B cell (primary cell): ENCODE measurements at regions not wholly inside any gene's neighbourhood (a gene's known extent, or its start where the extent isn't known, plus 50 kb on each side); places are given as distances from the start of the nearest gene placed in this dataset.
"Not testable (repeated sequence)": the region's sequence is repeated elsewhere in the genome, so short reads cannot be mapped to it uniquely, and the experiment has no call there.

Source experiments
- ATAC-seq: fragments of 200-7000 bp; cut with Tn5 transposase; one replicate; pipeline ENCODE4 v1.10.0; 2021; ENCODE audit warnings: low read depth, mild to moderate bottlenecking, moderate number of reproducible peaks, moderate library complexity
- CTCF ChIA-PET: fragments of 350-600 bp; sonication (Branson Sonifier 250); formaldehyde crosslinking; loops from one replicate; lab custom pipeline; 2021; ENCODE audit warnings: antibody characterized with exemption, inconsistent platforms; lab: Charles Lee
- POLR2A ChIA-PET: fragments of 350-600 bp; sonication (Branson Sonifier 250); formaldehyde crosslinking; loops from one replicate; lab custom pipeline; 2021; ENCODE audit warnings: antibody characterized with exemption; lab: Charles Lee
- DNase-seq: peaks from one replicate; pipeline ENCODE4 v3.0.0; 2013
- H2AFZ ChIP-seq: 2 replicates; pipeline ENCODE4 v1.6.1; 2012; ENCODE audit warnings: mild to moderate bottlenecking, low read depth, low read length; ENCODE audit not compliant: insufficient read depth, poor library complexity, severe bottlenecking
- H3K27ac ChIP-seq, 2 donors: 1 replicate in 1 of 2; 2 replicates in 1 of 2; pipeline ENCODE4 v1.5.1; 2012 to 2013; ENCODE audit warnings: low read length in 2 of 2, mild to moderate bottlenecking in 2 of 2, moderate library complexity in 1 of 2
- H3K27me3 ChIP-seq, 4 experiments: fragments of 200-600 bp in 1 of 4; sonication (generic) in 1 of 4; replicated peaks in 1 of 4; 1 replicate in 2 of 4; 2 replicates in 2 of 4; pipeline versions ENCODE4 v1.6.1 to v1.7.0; 2013 to 2016; ENCODE audit warnings: low read length in 3 of 4, mild to moderate bottlenecking in 2 of 4, mixed read lengths in 1 of 4, moderate library complexity in 1 of 4; ENCODE audit not compliant: insufficient read depth in 4 of 4, control insufficient read depth in 3 of 4; ENCODE audit errors: control extremely low read depth in 1 of 4
- H3K36me3 ChIP-seq, 2 experiments: replicated peaks in 1 of 2; 1 replicate in 1 of 2; 2 replicates in 1 of 2; pipeline versions ENCODE4 v1.6.1 to v1.7.1; 2013; ENCODE audit warnings: low read length in 1 of 2; ENCODE audit not compliant: insufficient read depth in 2 of 2, control insufficient read depth in 1 of 2; ENCODE audit errors: control extremely low read depth in 1 of 2, extremely low read depth in 1 of 2
- H3K4me1 ChIP-seq, 2 donors: fragments of 200-600 bp in 1 of 2; sonication (generic) in 1 of 2; 1 replicate in 1 of 2; 2 replicates in 1 of 2; pipeline versions ENCODE4 v1.5.1 to v1.6.1; 2013 to 2017; ENCODE audit warnings: low read length in 2 of 2; ENCODE audit not compliant: control insufficient read depth in 2 of 2, insufficient read depth in 2 of 2
- H3K4me2 ChIP-seq: replicated peaks from 2 replicates; pipeline ENCODE3; 2012; ENCODE audit warnings: mild to moderate bottlenecking, low read depth, low read length; ENCODE audit not compliant: poor library complexity, severe bottlenecking
- H3K4me3 ChIP-seq, 5 experiments: fragments of 200-600 bp in 1 of 5; sonication (generic) in 1 of 5; 1 replicate in 3 of 5; 2 replicates in 2 of 5; pipeline versions ENCODE4 v1.5.1 to v1.7.0; 2011 to 2016; ENCODE audit warnings: low read length in 4 of 5, mild to moderate bottlenecking in 4 of 5, low read depth in 2 of 5, control low read depth in 1 of 5, moderate library complexity in 1 of 5; ENCODE audit not compliant: insufficient read depth in 1 of 5; ENCODE audit errors: control extremely low read depth in 1 of 5, extremely low read depth in 1 of 5
- H3K79me2 ChIP-seq: fragments of 200-600 bp; sonication (generic); one replicate; pipeline ENCODE4 v1.6.0; 2016; ENCODE audit warnings: low read length; ENCODE audit not compliant: control insufficient read depth, insufficient read depth
- H3K9ac ChIP-seq: fragments of 200-600 bp; sonication (generic); 2 replicates; pipeline ENCODE4 v1.6.1; 2017; ENCODE audit warnings: mild to moderate bottlenecking, low read length, moderate library complexity
- H3K9me3 ChIP-seq, 3 donors: one replicate each; pipeline versions ENCODE4 v1.6.1 to v1.7.1; 2013; ENCODE audit warnings: low read length in 2 of 3; ENCODE audit not compliant: control insufficient read depth in 2 of 3, insufficient read depth in 1 of 3; ENCODE audit errors: control extremely low read depth in 1 of 3
- H4K20me1 ChIP-seq: 2 replicates; pipeline ENCODE4 v1.6.0; 2012; ENCODE audit warnings: mild to moderate bottlenecking, low read length; ENCODE audit not compliant: insufficient read depth, control insufficient read depth, poor library complexity, severe bottlenecking
- H3K27ac Mint-ChIP-seq: one replicate; pipeline ENCODE4 v1.8.0; 2021; ENCODE audit warnings: mixed read lengths
- H3K27me3 Mint-ChIP-seq: one replicate; pipeline ENCODE4 v1.8.0; 2021; ENCODE audit warnings: mixed read lengths
- H3K4me1 Mint-ChIP-seq: one replicate; pipeline ENCODE4 v1.8.0; 2021; ENCODE audit warnings: mixed read lengths
- H3K4me3 Mint-ChIP-seq: one replicate; pipeline ENCODE4 v1.8.0; 2021; ENCODE audit warnings: mixed read lengths
- H3K9me3 Mint-ChIP-seq: one replicate; pipeline ENCODE4 v1.8.0; 2022; ENCODE audit warnings: mixed read lengths; ENCODE audit not compliant: insufficient read depth
- EZH2 ChIP-seq: IDR thresholded peaks from 2 replicates; pipeline ENCODE4 v1.6.1; 2012; ENCODE audit warnings: borderline replicate concordance, low read depth, mild to moderate bottlenecking, moderate library complexity, low read length; ENCODE audit not compliant: insufficient read depth, poor library complexity, severe bottlenecking
- WGBS: methylation state at CpG from one replicate; pipeline ENCODE4 v1.1.5; 2013; ENCODE audit warnings: missing lambda C conversion rate; ENCODE audit not compliant: insufficient coverage; 5-methylcytosine and 5-hydroxymethylcytosine counted together
- intact Hi-C: fragments of 100-400 bp; cut with micrococcal nuclease; formaldehyde crosslinking; loops from one replicate; pipeline ENCODE4 v1.10.0; 2022

GRCh38 chr1:4489486-4489885 is 164.9 kb upstream of the AJAP1 start:
- Histone ChIP-seq H2AFZ (no peak overlapping the region), H3K36me3 (no peaks in the 10 kb centered on the region), H3K9me3 (peaks cover 0 to 30% (median 0%) of the 10 kb centered on the region in 3 donors), H3K4me2 (no peak overlapping the region), H3K27ac (no peak overlapping the region), H3K27me3 (peaks cover 0 to 3% (median 0%) of the 10 kb centered on the region in 4 experiments), H4K20me1 (no peaks in the 10 kb centered on the region), H3K4me1 (no peaks in the 10 kb centered on the region), H3K79me2 (no peaks in the 10 kb centered on the region), H3K9ac (no peak overlapping the region), H3K4me3 (no peak overlapping the region)
- POLR2A ChIA-PET: no interaction called here
- Mint-ChIP-seq H3K27ac (no peak overlapping the region), H3K27me3 (peaks cover 16% of the 10 kb centered on the region), H3K4me1 (peaks cover 6% of the 10 kb centered on the region), H3K9me3 (peaks cover 2% of the 10 kb centered on the region), H3K4me3 (no peak overlapping the region)
- WGBS: 70% methylated on average over 6 of the region's 7 CpGs
- DNase-seq (no peak), ATAC-seq (no peak)
- CTCF ChIA-PET: no interaction called here
- no peak for TF ChIP-seq EZH2
- intact Hi-C loops: no loop called here

GRCh38 chr1:4489992-4490391 is 164.4 kb upstream of the AJAP1 start:
- H3K79me2 ChIP-seq, H3K27ac ChIP-seq, H3K4me1 Mint-ChIP-seq, H3K27ac Mint-ChIP-seq, H3K4me3 ChIP-seq, H3K4me3 Mint-ChIP-seq, H3K9me3 Mint-ChIP-seq, H3K36me3 ChIP-seq, H3K4me2 ChIP-seq, POLR2A ChIA-PET, CTCF ChIA-PET, intact Hi-C loops, ATAC-seq, H2AFZ ChIP-seq, DNase-seq, H3K9ac ChIP-seq, H4K20me1 ChIP-seq, H3K4me1 ChIP-seq, H3K27me3 ChIP-seq: not testable (repeated sequence)
- H3K27me3 Mint-ChIP-seq: peaks cover 16% of the 10 kb centered on the region
- peaks cover 0 to 30% (median 0%) of the 10 kb centered on the region in 3 donors for H3K9me3 ChIP-seq
